ENCODE measurements at regions not wholly inside any gene's neighbourhood (a gene's known extent, or its start where the extent isn't known, plus 50 kb on each side); places are given as distances from the start of the nearest gene placed in this dataset.

DNA sequence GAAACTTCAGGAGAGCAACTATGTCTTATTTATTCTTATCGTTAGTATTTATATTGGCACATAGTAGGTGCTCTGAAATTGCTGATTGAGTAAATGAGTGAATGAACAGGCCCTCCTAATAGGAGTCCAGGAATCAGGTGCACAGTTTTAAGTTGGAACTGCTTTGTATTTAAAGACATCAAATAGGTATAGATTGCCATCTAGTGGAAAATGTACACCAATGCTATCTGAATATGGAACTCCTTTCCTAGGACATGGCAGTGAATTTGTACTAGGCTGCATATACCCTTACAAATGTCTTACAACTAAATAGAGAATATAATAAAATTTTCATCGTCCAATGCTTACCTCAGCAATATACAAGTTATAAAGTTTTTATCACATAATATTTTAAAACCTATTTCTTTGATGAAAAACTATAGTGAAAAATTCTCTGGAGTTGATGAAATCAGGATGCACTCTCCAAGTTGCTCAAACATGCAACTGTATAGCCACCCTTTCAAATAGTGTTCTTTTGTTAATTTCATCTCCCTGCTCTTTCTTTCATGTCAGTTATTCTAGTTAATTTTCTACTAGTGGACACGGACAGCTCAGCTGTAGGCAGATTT, 318.9 kb upstream of the SYT4 start:
- H3K4me3 Mint-ChIP-seq (ENCODE audit: low read depth, unreplicated experiment), result no peak overlapping the region
- no TSS peak for BruUV-seq (replicated peaks)
- H3K27me3 Mint-ChIP-seq (ENCODE audit: unreplicated experiment), result no peaks in the 10 kb centered on the region

GRCh38 chr18:43601432-43601831, 324.1 kb upstream of the SYT4 start:
- no TSS peak for BruUV-seq (replicated peaks)
- H3K36me3 Mint-ChIP-seq (ENCODE audit: insufficient read depth, unreplicated experiment), result no peaks in the 10 kb centered on the region
- no peaks in the 10 kb centered on the region for H3K4me1 Mint-ChIP-seq (ENCODE audit: low read depth, unreplicated experiment)
- no peak overlapping the region for H3K4me3 Mint-ChIP-seq (ENCODE audit: low read depth, unreplicated experiment)
- peaks cover 15% of the 10 kb centered on the region for H3K9me3 Mint-ChIP-seq (ENCODE audit: low read depth, unreplicated experiment)
- CTCF ChIA-PET, result no interaction called here
- intact Hi-C loops (cut with micrococcal nuclease; ENCODE audit: unreplicated experiment), result no loop called here
- no peaks in the 10 kb centered on the region for H3K27me3 Mint-ChIP-seq (ENCODE audit: unreplicated experiment)
- DNase-seq, result no peak
- TF ChIP-seq CTCF (IDR thresholded peaks at IDR 0.05; ENCODE audit: unreplicated experiment), result no peak
- no peak overlapping the region for H3K27ac Mint-ChIP-seq (ENCODE audit: unreplicated experiment)

More for the DNA sequence above, 318.9 kb upstream of the SYT4 start:
- intact Hi-C loops (cut with micrococcal nuclease; ENCODE audit: unreplicated experiment), result loop anchor here (2.0 to 5.0 kb wide), 2 partner anchors 1297 to 1544 kb away; no protein-coding TSS in a partner anchor
- no peaks in the 10 kb centered on the region for H3K4me1 Mint-ChIP-seq (ENCODE audit: low read depth, unreplicated experiment)
- no peak for DNase-seq
- no peak overlapping the region for H3K27ac Mint-ChIP-seq (ENCODE audit: unreplicated experiment)
- CTCF ChIA-PET, result no interaction called here
- TF ChIP-seq CTCF (IDR thresholded peaks at IDR 0.05; ENCODE audit: unreplicated experiment), result no peak
- no peaks in the 10 kb centered on the region for H3K9me3 Mint-ChIP-seq (ENCODE audit: low read depth, unreplicated experiment)
- H3K36me3 Mint-ChIP-seq (ENCODE audit: insufficient read depth, unreplicated experiment), result peaks cover 4% of the 10 kb centered on the region

- CTCF ChIA-PET, result no interaction called here
- H3K27ac Mint-ChIP-seq (ENCODE audit: unreplicated experiment), result no peak overlapping the region
These were observed 327.9 kb upstream of the SYT4 start for GRCh38 chr18:43605224-43605623.

DNA sequence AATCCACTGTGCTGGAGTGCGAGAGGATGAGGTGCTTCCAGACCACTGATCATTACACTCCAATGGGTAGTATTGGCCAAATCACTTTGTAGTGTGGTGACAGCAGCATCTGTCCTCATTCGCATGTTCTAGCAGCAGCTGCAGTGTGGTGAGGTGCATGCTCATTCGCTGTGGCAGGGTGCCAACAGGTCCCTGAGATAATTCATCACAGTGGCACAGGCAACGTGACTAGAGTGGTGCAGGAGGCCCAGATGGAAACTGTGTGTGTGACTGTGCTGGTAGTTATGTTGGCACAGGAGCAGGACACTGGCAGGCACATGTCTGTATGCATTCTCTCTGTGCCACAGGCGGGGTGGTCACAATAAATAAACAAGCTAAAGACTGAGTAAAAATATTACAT, 329.5 kb upstream of the SYT4 start:
- no peaks in the 10 kb centered on the region for H3K27me3 Mint-ChIP-seq (ENCODE audit: unreplicated experiment)
- no TSS peak for BruUV-seq (replicated peaks)
- CTCF ChIA-PET, result no interaction called here
- no peak for TF ChIP-seq CTCF (IDR thresholded peaks at IDR 0.05; ENCODE audit: unreplicated experiment)
- no peak overlapping the region for H3K27ac Mint-ChIP-seq (ENCODE audit: unreplicated experiment)
- DNase-seq, result no peak
- no peaks in the 10 kb centered on the region for H3K36me3 Mint-ChIP-seq (ENCODE audit: insufficient read depth, unreplicated experiment)
- intact Hi-C loops (cut with micrococcal nuclease; ENCODE audit: unreplicated experiment), result no loop called here
- peaks cover 15% of the 10 kb centered on the region for H3K9me3 Mint-ChIP-seq (ENCODE audit: low read depth, unreplicated experiment)
- H3K4me3 Mint-ChIP-seq (ENCODE audit: low read depth, unreplicated experiment), result no peak overlapping the region
- no peaks in the 10 kb centered on the region for H3K4me1 Mint-ChIP-seq (ENCODE audit: low read depth, unreplicated experiment)

More at GRCh38 chr18:43605224-43605623, 327.9 kb upstream of the SYT4 start:
- no TSS peak for BruUV-seq (replicated peaks)
- DNase-seq, result no peak
- no peak overlapping the region for H3K4me3 Mint-ChIP-seq (ENCODE audit: low read depth, unreplicated experiment)
- H3K4me1 Mint-ChIP-seq (ENCODE audit: low read depth, unreplicated experiment), result no peaks in the 10 kb centered on the region
- H3K9me3 Mint-ChIP-seq (ENCODE audit: low read depth, unreplicated experiment), result peaks cover 15% of the 10 kb centered on the region
- intact Hi-C loops (cut with micrococcal nuclease; ENCODE audit: unreplicated experiment), result no loop called here
- no peaks in the 10 kb centered on the region for H3K27me3 Mint-ChIP-seq (ENCODE audit: unreplicated experiment)
- TF ChIP-seq CTCF (IDR thresholded peaks at IDR 0.05; ENCODE audit: unreplicated experiment), result no peak
- H3K36me3 Mint-ChIP-seq (ENCODE audit: insufficient read depth, unreplicated experiment), result no peaks in the 10 kb centered on the region
